ENCODE measurements at regions not wholly inside any gene's neighbourhood (a gene's known extent, or its start where the extent isn't known, plus 50 kb on each side); places are given as distances from the start of the nearest gene placed in this dataset.

DNA sequence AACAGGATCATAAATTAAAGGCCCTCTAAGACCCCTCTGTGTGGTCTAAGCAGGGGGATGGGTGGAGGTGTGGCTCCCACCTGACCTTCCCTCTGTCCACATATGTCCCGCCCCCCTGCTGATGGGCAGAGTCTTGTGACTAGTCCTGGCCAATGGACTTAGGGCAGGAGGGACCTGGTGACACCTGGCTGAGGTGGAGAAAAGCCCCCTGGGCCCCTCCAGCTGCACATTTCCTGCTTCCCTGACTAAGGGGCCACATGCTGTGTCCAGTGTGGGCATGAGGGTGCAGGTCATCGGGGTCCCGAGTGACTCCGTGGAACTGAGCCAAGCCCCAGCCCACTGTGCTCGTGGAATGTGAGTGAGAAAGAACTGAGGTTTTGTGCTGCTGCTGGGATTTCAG is 254.7 kb downstream of the ADGRD1 start:
- TF ChIP-seq CTCF (conservative IDR thresholded peaks at IDR 0.05; ENCODE audit: low read depth, low read length) (no peak), EZH2 (IDR thresholded peaks at IDR 0.05; ENCODE audit: borderline replicate concordance, low read depth, low read length, poor library complexity, severe bottlenecking) (no peak)
